HS-5 (cell line): ENCODE measurements at regions not wholly inside any gene's neighbourhood (a gene's known extent, or its start where the extent isn't known, plus 50 kb on each side); places are given as distances from the start of the nearest gene placed in this dataset.
A peak's percentile ranks its signal among the peaks of the same experiment; 100 is the strongest.
"Not testable (repeated sequence)": the region's sequence is repeated elsewhere in the genome, so short reads cannot be mapped to it uniquely, and the experiment has no call there.

Source experiments
- DNase-seq: peaks from one replicate; pipeline ENCODE4 v3.0.0-alpha.2; 2012; ENCODE audit warnings: low read depth

GRCh38 chrX:101823236-101823635, 108.6 kb downstream of the ZMAT1 start:
- DNase-seq, result no peak

- DNase-seq, result not testable (repeated sequence)
Measured at GRCh38 chrX:101817739-101818138, 114.1 kb downstream of the ZMAT1 start.

- no peak for DNase-seq
Measured at GRCh38 chrX:101813200-101813599, 118.6 kb downstream of the ZMAT1 start.

- no peak for DNase-seq
Measured at GRCh38 chrX:101803451-101803850, 128.4 kb downstream of the ZMAT1 start.

- DNase-seq, result peak; percentile 72
Measured at GRCh38 chrX:101799387-101799786, 132.4 kb downstream of the ZMAT1 start.

- no peak for DNase-seq
Measured at GRCh38 chrX:101787934-101788333, 128.3 kb upstream of the ARMCX2 start.

GRCh38 chrX:101785142-101785541, 125.5 kb upstream of the ARMCX2 start:
- DNase-seq, result no peak

- not testable (repeated sequence) for DNase-seq
Measured at GRCh38 chrX:101780421-101780820, 120.8 kb upstream of the ARMCX2 start.

- no peak for DNase-seq
Measured at GRCh38 chrX:101774340-101774739, 114.7 kb upstream of the ARMCX2 start.

GRCh38 chrX:101764538-101764937, 104.9 kb upstream of the ARMCX2 start:
- DNase-seq, result no peak

GRCh38 chrX:101759000-101759399, 99.3 kb upstream of the ARMCX2 start:
- DNase-seq, result peak; percentile 6

GRCh38 chrX:101750744-101751143, 91.1 kb upstream of the ARMCX2 start:
- no peak for DNase-seq

GRCh38 chrX:101749436-101749835, 89.8 kb upstream of the ARMCX2 start:
- no peak for DNase-seq

GRCh38 chrX:101745046-101745445, 85.4 kb upstream of the ARMCX2 start:
- no peak for DNase-seq

GRCh38 chrX:101744085-101744484, 84.4 kb upstream of the ARMCX2 start:
- no peak for DNase-seq

GRCh38 chrX:101740642-101741041, 81.0 kb upstream of the ARMCX2 start:
- no peak for DNase-seq

- not testable (repeated sequence) for DNase-seq
Measured at GRCh38 chrX:101738867-101739266, 79.2 kb upstream of the ARMCX2 start.

GRCh38 chrX:101738411-101738810, 78.8 kb upstream of the ARMCX2 start:
- not testable (repeated sequence) for DNase-seq

- DNase-seq, result no peak
Measured at GRCh38 chrX:101736651-101737050, 77.0 kb upstream of the ARMCX2 start.

GRCh38 chrX:101732870-101733269, 73.2 kb upstream of the ARMCX2 start:
- DNase-seq, result no peak

- DNase-seq, result no peak
Measured at GRCh38 chrX:101729986-101730385, 70.3 kb upstream of the ARMCX2 start.
